ENCODE measurements at regions not wholly inside any gene's neighbourhood (a gene's known extent, or its start where the extent isn't known, plus 50 kb on each side); places are given as distances from the start of the nearest gene placed in this dataset.
A peak's percentile ranks its signal among the peaks of the same experiment; 100 is the strongest.

GRCh38 chr2:237150186-237150585 is 64.5 kb downstream of the COPS8 start:
- H3K36me3 ChIP-seq: no peaks in the 10 kb centered on the region
- no peaks in the 10 kb centered on the region for H3K27me3 ChIP-seq (ENCODE audit: low read depth)
- peaks cover 3% of the 10 kb centered on the region for H3K4me1 ChIP-seq
- no peak overlapping the region for H3K4me3 ChIP-seq
- H3K27ac ChIP-seq (replicated peaks): no peak overlapping the region
- H3K9me3 ChIP-seq (replicated peaks): peaks cover 27% of the 10 kb centered on the region
- intact Hi-C loops (cut with micrococcal nuclease): loop anchor here (10.0 kb wide), 2 partner anchors 175 to 255 kb away; no protein-coding TSS in a partner anchor
- TF ChIP-seq CTCF (IDR thresholded peaks at IDR 0.05; ENCODE audit: borderline replicate concordance): no peak
- no peak for DNase-seq

GRCh38 chr2:237150831-237151375 is 65.2 kb downstream of the COPS8 start:
- Histone ChIP-seq H3K27me3 (ENCODE audit: low read depth) (no peaks in the 10 kb centered on the region), H3K36me3 (no peaks in the 10 kb centered on the region), H3K9me3 (replicated peaks) (peaks cover 23% of the 10 kb centered on the region), H3K27ac (replicated peaks) (no peak overlapping the region), H3K4me3 (no peak overlapping the region), H3K4me1 (peaks cover 3% of the 10 kb centered on the region)
- intact Hi-C loops (cut with micrococcal nuclease): loop anchor here (10.0 kb wide), 2 partner anchors 174 to 254 kb away; no protein-coding TSS in a partner anchor
- no peak for TF ChIP-seq CTCF (IDR thresholded peaks at IDR 0.05; ENCODE audit: borderline replicate concordance)
- no peak for DNase-seq

- H3K9me3 ChIP-seq (replicated peaks): peaks cover 9% of the 10 kb centered on the region
- H3K4me3 ChIP-seq: no peak overlapping the region
- TF ChIP-seq CTCF (IDR thresholded peaks at IDR 0.05; ENCODE audit: borderline replicate concordance): no peak
- H3K27ac ChIP-seq (replicated peaks): no peak overlapping the region
- H3K36me3 ChIP-seq: no peaks in the 10 kb centered on the region
- H3K4me1 ChIP-seq: peaks cover 8% of the 10 kb centered on the region
- peaks cover 7% of the 10 kb centered on the region for H3K27me3 ChIP-seq (ENCODE audit: low read depth)
- intact Hi-C loops (cut with micrococcal nuclease): loop anchor here (10.0 kb wide), 2 partner anchors 172 to 252 kb away; no protein-coding TSS in a partner anchor
- DNase-seq: no peak
Observed at GRCh38 chr2:237152361-237152760, 66.7 kb downstream of the COPS8 start.

- intact Hi-C loops (cut with micrococcal nuclease): loop anchor here (10.0 kb wide), 2 partner anchors 172 to 252 kb away; no protein-coding TSS in a partner anchor
- no peak for DNase-seq
- Histone ChIP-seq H3K4me3 (no peak overlapping the region), H3K27me3 (ENCODE audit: low read depth) (peaks cover 8% of the 10 kb centered on the region), H3K4me1 (peaks cover 8% of the 10 kb centered on the region), H3K9me3 (replicated peaks) (peaks cover under 1% of the 10 kb centered on the region), H3K36me3 (no peaks in the 10 kb centered on the region), H3K27ac (replicated peaks) (no peak overlapping the region)
- TF ChIP-seq CTCF (IDR thresholded peaks at IDR 0.05; ENCODE audit: borderline replicate concordance): no peak
Observed at GRCh38 chr2:237153181-237153580, 67.5 kb downstream of the COPS8 start.

- peak overlapping the region; percentile 86 for H3K27ac ChIP-seq (replicated peaks)
- H3K36me3 ChIP-seq: no peaks in the 10 kb centered on the region
- intact Hi-C loops (cut with micrococcal nuclease): loop anchor here (10.0 kb wide), 2 partner anchors 171 to 251 kb away; no protein-coding TSS in a partner anchor
- no peaks in the 10 kb centered on the region for H3K9me3 ChIP-seq (replicated peaks)
- DNase-seq: no peak
- peak; percentile 68 for TF ChIP-seq CTCF (IDR thresholded peaks at IDR 0.05; ENCODE audit: borderline replicate concordance)
- H3K27me3 ChIP-seq (ENCODE audit: low read depth): peaks cover 8% of the 10 kb centered on the region
- H3K4me1 ChIP-seq: peaks cover 13% of the 10 kb centered on the region
- H3K4me3 ChIP-seq: no peak overlapping the region
Observed at GRCh38 chr2:237154082-237154638, 68.5 kb downstream of the COPS8 start.

Data from left ventricle myocardium inferior (tissue), 1 donor.